CD4-positive, alpha-beta T cell (primary cell): ENCODE measurements at regions not wholly inside any gene's neighbourhood (a gene's known extent, or its start where the extent isn't known, plus 50 kb on each side); places are given as distances from the start of the nearest gene placed in this dataset.

Experiments used
- ATAC-seq: fragments of 200-7000 bp; cut with Tn5 transposase; one replicate; pipeline ENCODE4 v1.10.0; 2022; ENCODE audit warnings: mild to moderate bottlenecking; ENCODE audit not compliant: poor library complexity
- CTCF ChIA-PET: fragments of 350-600 bp; sonication (Branson Sonifier 250); formaldehyde crosslinking; loops from one replicate; lab custom pipeline; 2021; ENCODE audit warnings: antibody characterized with exemption, inconsistent platforms; lab: Charles Lee
- POLR2A ChIA-PET: fragments of 350-600 bp; sonication (Branson Sonifier 250); formaldehyde crosslinking; loops from one replicate; lab custom pipeline; 2021; ENCODE audit warnings: antibody characterized with exemption, inconsistent platforms; lab: Charles Lee
- DNase-seq, 14 experiments: peaks; one replicate each; pipeline ENCODE4 v3.0.0-alpha.2; 2013 to 2020; ENCODE audit warnings: mixed read lengths in 2 of 14
- H3K27ac ChIP-seq, 2 donors: one replicate each; pipeline versions ENCODE4 v1.5.1 to v1.7.0; 2013; ENCODE audit warnings: low read length in 2 of 2, low read depth in 1 of 2, mild to moderate bottlenecking in 1 of 2
- H3K27me3 ChIP-seq, 2 experiments: 1 replicate in 1 of 2; 2 replicates in 1 of 2; pipeline versions ENCODE4 v1.6.1 to v1.7.0; 2013; ENCODE audit warnings: low read length in 2 of 2, control low read depth in 1 of 2, mild to moderate bottlenecking in 1 of 2, moderate library complexity in 1 of 2; ENCODE audit not compliant: insufficient read depth in 2 of 2, control insufficient read depth in 1 of 2
- H3K36me3 ChIP-seq: one replicate; pipeline ENCODE4 v1.6.1; 2013; ENCODE audit warnings: low read length, control low read depth; ENCODE audit not compliant: insufficient read depth
- H3K4me1 ChIP-seq: one replicate; pipeline ENCODE4 v1.6.1; 2013; ENCODE audit warnings: low read length, control low read depth; ENCODE audit not compliant: insufficient read depth
- H3K4me3 ChIP-seq: one replicate; pipeline ENCODE4 v1.5.1; 2013; ENCODE audit warnings: mild to moderate bottlenecking, low read length, moderate library complexity
- H3K9me3 ChIP-seq, 2 experiments: 1 replicate in 1 of 2; 2 replicates in 1 of 2; pipeline versions ENCODE4 v1.6.1 to v1.7.0; 2013; ENCODE audit warnings: low read length in 2 of 2, mild to moderate bottlenecking in 2 of 2, control low read depth in 1 of 2, moderate library complexity in 1 of 2; ENCODE audit not compliant: control insufficient read depth in 1 of 2, insufficient read depth in 1 of 2
- H3K27ac Mint-ChIP-seq: one replicate; pipeline ENCODE4 v1.8.0; 2020; ENCODE audit warnings: mixed read lengths
- H3K27me3 Mint-ChIP-seq: one replicate; pipeline ENCODE4 v1.8.0; 2021; ENCODE audit warnings: mixed read lengths
- H3K36me3 Mint-ChIP-seq: one replicate; pipeline ENCODE4 v1.8.0; 2021; ENCODE audit warnings: low read depth, mixed read lengths
- H3K4me1 Mint-ChIP-seq: one replicate; pipeline ENCODE4 v1.8.0; 2021; ENCODE audit warnings: low read depth, mixed read lengths
- H3K4me3 Mint-ChIP-seq: one replicate; pipeline ENCODE4 v1.8.0; 2020; ENCODE audit warnings: mild to moderate bottlenecking, mixed read lengths
- H3K9me3 Mint-ChIP-seq: one replicate; pipeline ENCODE4 v1.8.0; 2020; ENCODE audit warnings: mixed read lengths
- intact Hi-C, 2 experiments: fragments of 100-400 bp; cut with DNase I in 1 of 2; cut with micrococcal nuclease in 1 of 2; formaldehyde crosslinking; loops; one replicate each; pipeline versions ENCODE4 v1.15.1 to v1.9.0; 2023 to 2025; cut with DNase I, micrococcal nuclease
- TF ChIP-seq, protein P1 (sequence below): fragments of 200-600 bp; IDR thresholded peaks from one replicate; pipeline ENCODE4 v1.8.0; 2022; ENCODE audit warnings: antibody characterized with exemption, mild to moderate bottlenecking

DNA sequence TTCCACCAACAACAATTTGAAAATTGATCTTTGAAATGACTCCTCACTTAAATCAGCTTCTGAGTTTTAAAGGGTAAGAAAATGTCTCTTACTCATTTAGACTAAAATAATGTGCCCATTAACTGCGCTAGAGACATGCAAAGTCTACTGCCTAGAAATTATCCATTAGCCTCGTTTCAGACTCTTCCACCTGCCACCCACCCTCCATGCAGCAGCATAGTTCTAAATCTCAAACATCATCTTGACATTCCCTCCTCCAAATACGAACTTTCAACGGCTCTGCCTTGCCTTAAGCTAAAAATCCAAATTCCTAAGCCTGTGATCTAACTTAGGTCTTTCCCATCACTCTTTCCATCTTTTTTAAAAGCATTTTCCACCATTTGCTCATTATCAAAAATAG, 66.6 kb upstream of the ST8SIA2 start:
- POLR2A ChIA-PET: no interaction called here
- Histone ChIP-seq H3K4me3 (no peak overlapping the region), H3K27me3 (peaks cover 0 to 4% of the 10 kb centered on the region in 2 experiments), H3K4me1 (no peaks in the 10 kb centered on the region), H3K36me3 (no peaks in the 10 kb centered on the region), H3K27ac (no peak overlapping the region), H3K9me3 (no peaks in the 10 kb centered on the region)
- Mint-ChIP-seq H3K27me3 (peaks cover 16% of the 10 kb centered on the region), H3K4me3 (no peak overlapping the region), H3K9me3 (no peaks in the 10 kb centered on the region), H3K36me3 (no peaks in the 10 kb centered on the region), H3K27ac (no peak overlapping the region), H3K4me1 (no peaks in the 10 kb centered on the region)
- CTCF ChIA-PET: no interaction called here
- DNase-seq (no peak), ATAC-seq (no peak)
- TF ChIP-seq, protein P1, sequence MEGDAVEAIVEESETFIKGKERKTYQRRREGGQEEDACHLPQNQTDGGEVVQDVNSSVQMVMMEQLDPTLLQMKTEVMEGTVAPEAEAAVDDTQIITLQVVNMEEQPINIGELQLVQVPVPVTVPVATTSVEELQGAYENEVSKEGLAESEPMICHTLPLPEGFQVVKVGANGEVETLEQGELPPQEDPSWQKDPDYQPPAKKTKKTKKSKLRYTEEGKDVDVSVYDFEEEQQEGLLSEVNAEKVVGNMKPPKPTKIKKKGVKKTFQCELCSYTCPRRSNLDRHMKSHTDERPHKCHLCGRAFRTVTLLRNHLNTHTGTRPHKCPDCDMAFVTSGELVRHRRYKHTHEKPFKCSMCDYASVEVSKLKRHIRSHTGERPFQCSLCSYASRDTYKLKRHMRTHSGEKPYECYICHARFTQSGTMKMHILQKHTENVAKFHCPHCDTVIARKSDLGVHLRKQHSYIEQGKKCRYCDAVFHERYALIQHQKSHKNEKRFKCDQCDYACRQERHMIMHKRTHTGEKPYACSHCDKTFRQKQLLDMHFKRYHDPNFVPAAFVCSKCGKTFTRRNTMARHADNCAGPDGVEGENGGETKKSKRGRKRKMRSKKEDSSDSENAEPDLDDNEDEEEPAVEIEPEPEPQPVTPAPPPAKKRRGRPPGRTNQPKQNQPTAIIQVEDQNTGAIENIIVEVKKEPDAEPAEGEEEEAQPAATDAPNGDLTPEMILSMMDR: no peak
- intact Hi-C loops: no loop called here

DNA sequence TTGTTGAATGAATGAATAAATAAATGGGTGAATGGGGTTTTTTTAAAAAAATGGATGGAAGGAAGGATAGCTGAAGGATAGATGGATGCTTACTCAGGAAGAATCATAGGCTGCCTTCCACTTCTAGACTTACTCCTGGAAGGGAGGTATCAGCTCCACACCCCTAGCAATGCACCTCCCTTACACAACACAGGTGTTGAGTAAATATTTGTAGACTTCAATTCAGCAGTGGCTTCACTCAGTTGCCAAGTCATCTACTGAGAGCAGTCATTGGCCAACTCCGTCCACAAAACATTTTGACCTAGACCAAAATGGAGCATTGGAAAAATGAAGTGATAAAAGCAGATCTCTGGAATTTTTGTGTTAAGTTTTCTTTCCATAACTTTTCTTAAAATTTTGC, 65.5 kb upstream of the ST8SIA2 start:
- H3K36me3 ChIP-seq: no peaks in the 10 kb centered on the region
- intact Hi-C loops: no loop called here
- CTCF ChIA-PET: no interaction called here

DNA sequence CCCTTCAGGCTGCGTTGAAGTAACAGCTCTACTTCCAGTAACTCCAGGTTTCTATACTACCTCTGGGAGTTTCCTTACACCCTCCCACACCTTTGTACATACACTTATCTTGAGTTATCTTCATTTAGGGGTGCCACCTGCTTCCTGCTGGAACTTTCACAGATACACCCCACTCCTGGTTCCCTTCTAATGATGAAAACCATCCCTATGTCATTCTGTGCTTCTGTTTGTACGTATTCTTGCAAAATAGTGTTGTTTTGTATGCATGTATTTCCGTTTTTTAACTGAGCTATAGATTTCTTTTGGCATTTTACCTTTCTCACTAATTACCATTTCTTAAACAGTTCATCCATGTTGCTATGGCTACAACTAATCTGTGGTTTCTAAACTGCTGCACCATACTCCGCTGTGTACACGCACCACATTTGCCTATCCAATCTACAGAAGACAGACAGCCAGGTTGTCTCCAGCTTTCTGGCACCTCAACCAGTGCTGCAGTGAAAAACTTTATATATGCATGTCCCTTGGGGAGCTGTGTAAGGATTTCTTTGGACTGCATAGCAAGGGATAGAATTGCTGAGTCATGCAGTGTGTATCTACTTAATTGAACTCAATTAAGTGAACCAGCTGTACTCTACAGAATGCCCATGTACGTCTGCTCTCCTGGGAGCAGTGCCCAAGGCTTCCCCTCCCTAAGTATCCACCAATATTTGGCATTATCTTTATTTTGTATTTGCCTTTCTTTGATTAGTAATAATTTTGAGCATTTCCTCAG, 61.4 kb upstream of the ST8SIA2 start:
- Mint-ChIP-seq H3K36me3 (no peaks in the 10 kb centered on the region), H3K4me1 (no peaks in the 10 kb centered on the region), H3K4me3 (no peak overlapping the region), H3K27me3 (peaks cover 34% of the 10 kb centered on the region), H3K27ac (no peak overlapping the region), H3K9me3 (no peaks in the 10 kb centered on the region)
- ATAC-seq: no peak
- ChIA-PET CTCF (no interaction called here), POLR2A (no interaction called here)
- intact Hi-C loops: no loop called here
- Histone ChIP-seq H3K36me3 (no peaks in the 10 kb centered on the region), H3K27me3 (peaks cover 4 to 9% of the 10 kb centered on the region in 2 experiments), H3K27ac (no peak overlapping the region), H3K4me1 (no peaks in the 10 kb centered on the region), H3K4me3 (no peak overlapping the region), H3K9me3 (no peaks in the 10 kb centered on the region)
- TF ChIP-seq, protein P1: no peak
- DNase-seq: no peak

More for the DNA sequence above, 65.5 kb upstream of the ST8SIA2 start:
- H3K27me3 ChIP-seq: peaks cover 0 to 4% of the 10 kb centered on the region in 2 experiments
- Mint-ChIP-seq H3K4me1 (no peaks in the 10 kb centered on the region), H3K27me3 (peaks cover 15% of the 10 kb centered on the region), H3K36me3 (no peaks in the 10 kb centered on the region), H3K27ac (no peak overlapping the region), H3K9me3 (no peaks in the 10 kb centered on the region), H3K4me3 (no peak overlapping the region)
- POLR2A ChIA-PET: no interaction called here
- H3K27ac ChIP-seq: no peak overlapping the region
- no peak for DNase-seq
- no peaks in the 10 kb centered on the region for H3K9me3 ChIP-seq
- no peak for ATAC-seq
- H3K4me1 ChIP-seq: no peaks in the 10 kb centered on the region
- TF ChIP-seq, protein P1: no peak
- H3K4me3 ChIP-seq: no peak overlapping the region
